Peyer's patch (tissue), 4 donors: ENCODE measurements at regions not wholly inside any gene's neighbourhood (a gene's known extent, or its start where the extent isn't known, plus 50 kb on each side); places are given as distances from the start of the nearest gene placed in this dataset.

Experiments used
- DNase-seq, 3 donors: peaks; one replicate each; pipeline ENCODE4 v3.0.0-alpha.2; 2017 to 2019
- H3K27ac ChIP-seq, 4 donors: fragments of 200-600 bp; sonication (generic); one replicate each; pipeline ENCODE4 v1.5.1; 2016 to 2019
- H3K27me3 ChIP-seq, 2 donors: fragments of 200-600 bp; sonication (generic); one replicate each; pipeline ENCODE4 v1.5.1; 2019
- H3K36me3 ChIP-seq, 3 donors: fragments of 200-600 bp; sonication (generic); one replicate each; pipeline ENCODE4 v1.5.1; 2016 to 2019
- H3K4me1 ChIP-seq, 4 donors: fragments of 200-600 bp; sonication (generic); one replicate each; pipeline ENCODE4 v1.5.1; 2016 to 2019
- H3K4me3 ChIP-seq, 4 donors: fragments of 200-600 bp; sonication (generic); 1 replicate in 3 of 4; 2 replicates in 1 of 4; pipeline ENCODE4 v1.5.1; 2016 to 2019; ENCODE audit warnings: mild to moderate bottlenecking in 1 of 4
- H3K9me3 ChIP-seq, 4 donors: fragments of 200-600 bp; sonication (generic); one replicate each; pipeline ENCODE4 v1.5.1; 2016 to 2019; ENCODE audit warnings: mild to moderate bottlenecking in 1 of 4
- POLR2A ChIP-seq, 2 donors: fragments of 450-650 bp; IDR thresholded peaks; one replicate each; pipeline ENCODE4 v1.5.1; 2017; ENCODE audit warnings: antibody characterized with exemption in 2 of 2, mild to moderate bottlenecking in 2 of 2, moderate library complexity in 2 of 2
- TF ChIP-seq, protein P1 (sequence below), 6 experiments: fragments of 450-650 bp in 4 of 6; fragments of 200-600 bp in 2 of 6; sonication (generic) in 1 of 6; IDR thresholded peaks; one replicate each; pipeline ENCODE4 v1.5.1; 2017 to 2019; ENCODE audit warnings: antibody characterized with exemption in 6 of 6, mild to moderate bottlenecking in 3 of 6, moderate library complexity in 1 of 6

DNA sequence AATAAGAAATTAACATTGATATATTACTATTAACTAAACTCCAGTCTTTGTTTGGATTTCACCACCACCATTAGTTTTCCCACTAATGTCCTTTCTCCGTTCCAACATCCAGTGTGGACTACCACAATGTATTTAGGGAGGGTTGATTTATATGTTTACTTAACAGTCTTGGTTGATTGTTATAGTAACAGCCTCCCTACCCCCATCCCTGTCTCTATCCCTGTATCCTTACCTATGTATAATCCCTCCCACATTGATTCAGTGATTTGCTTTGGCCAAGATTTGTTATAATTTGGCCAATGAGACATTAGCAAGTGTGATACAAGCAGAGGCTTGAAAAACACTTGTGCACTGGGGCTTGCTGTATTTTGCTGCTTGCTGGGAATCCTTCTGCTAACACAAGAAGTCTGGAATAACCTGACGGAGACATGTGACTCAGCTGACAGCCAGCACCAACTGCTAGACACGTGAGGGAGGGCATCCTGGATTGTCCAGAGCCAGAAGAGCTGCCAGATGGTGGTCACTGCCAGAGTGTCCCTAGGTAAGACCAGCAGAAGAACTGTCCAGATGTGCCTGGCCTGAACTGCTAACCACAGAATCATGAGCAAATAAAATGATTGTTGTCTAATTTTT, 51.2 kb upstream of the TCF7 start:
- Histone ChIP-seq H3K4me3 (no peak overlapping the region), H3K36me3 (no peaks in the 10 kb centered on the region), H3K27me3 (no peaks in the 10 kb centered on the region), H3K4me1 (no peaks in the 10 kb centered on the region), H3K27ac (no peak overlapping the region), H3K9me3 (no peaks in the 10 kb centered on the region)
- TF ChIP-seq POLR2A (IDR thresholded peaks at IDR 0.05), result no peak
- TF ChIP-seq, protein P1, sequence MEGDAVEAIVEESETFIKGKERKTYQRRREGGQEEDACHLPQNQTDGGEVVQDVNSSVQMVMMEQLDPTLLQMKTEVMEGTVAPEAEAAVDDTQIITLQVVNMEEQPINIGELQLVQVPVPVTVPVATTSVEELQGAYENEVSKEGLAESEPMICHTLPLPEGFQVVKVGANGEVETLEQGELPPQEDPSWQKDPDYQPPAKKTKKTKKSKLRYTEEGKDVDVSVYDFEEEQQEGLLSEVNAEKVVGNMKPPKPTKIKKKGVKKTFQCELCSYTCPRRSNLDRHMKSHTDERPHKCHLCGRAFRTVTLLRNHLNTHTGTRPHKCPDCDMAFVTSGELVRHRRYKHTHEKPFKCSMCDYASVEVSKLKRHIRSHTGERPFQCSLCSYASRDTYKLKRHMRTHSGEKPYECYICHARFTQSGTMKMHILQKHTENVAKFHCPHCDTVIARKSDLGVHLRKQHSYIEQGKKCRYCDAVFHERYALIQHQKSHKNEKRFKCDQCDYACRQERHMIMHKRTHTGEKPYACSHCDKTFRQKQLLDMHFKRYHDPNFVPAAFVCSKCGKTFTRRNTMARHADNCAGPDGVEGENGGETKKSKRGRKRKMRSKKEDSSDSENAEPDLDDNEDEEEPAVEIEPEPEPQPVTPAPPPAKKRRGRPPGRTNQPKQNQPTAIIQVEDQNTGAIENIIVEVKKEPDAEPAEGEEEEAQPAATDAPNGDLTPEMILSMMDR (IDR thresholded peaks at IDR 0.05), result no peak
- DNase-seq, result no peak

DNA sequence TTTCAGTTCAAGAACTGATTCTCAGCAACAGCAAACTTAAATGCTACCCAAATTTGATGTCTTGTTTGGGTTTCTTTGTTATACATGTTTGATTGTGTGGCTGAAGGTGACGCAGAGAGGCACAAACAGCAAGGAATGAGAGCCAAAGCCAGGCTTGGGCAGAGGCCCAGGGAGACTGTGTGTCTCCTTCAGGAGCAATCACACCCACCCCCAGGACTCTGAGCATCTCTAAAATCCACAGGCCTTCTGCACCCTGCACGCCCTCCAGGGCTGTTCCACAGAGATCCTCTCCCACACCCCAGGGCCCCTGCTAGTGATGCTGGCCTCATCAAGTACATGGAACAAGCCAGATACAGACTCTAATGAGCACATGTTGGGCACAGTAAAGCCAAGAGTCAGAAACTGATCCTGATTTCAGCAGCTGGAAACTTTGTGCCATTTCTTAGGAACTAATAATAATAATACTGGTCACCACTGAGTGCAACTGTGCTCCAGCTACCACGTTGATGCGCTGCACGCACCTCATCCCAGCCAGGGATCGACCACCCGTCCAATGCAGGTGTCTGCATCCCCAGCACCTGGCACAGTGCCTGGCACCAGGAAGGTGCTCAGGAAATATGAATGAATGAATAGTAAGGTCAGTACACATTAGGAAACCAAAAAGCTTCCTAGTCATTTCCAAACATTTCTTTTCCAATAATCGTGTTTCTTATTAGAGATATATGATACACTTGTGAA, 54.6 kb upstream of the TCF7 start:
- H3K27me3 ChIP-seq, result no peaks in the 10 kb centered on the region
- no peak for DNase-seq
- TF ChIP-seq, protein P1 (IDR thresholded peaks at IDR 0.05), result no peak
- no peak for TF ChIP-seq POLR2A (IDR thresholded peaks at IDR 0.05)
- no peaks in the 10 kb centered on the region for H3K36me3 ChIP-seq
- no peaks in the 10 kb centered on the region for H3K9me3 ChIP-seq
- no peaks in the 10 kb centered on the region for H3K4me1 ChIP-seq
- H3K4me3 ChIP-seq, result no peak overlapping the region
- no peak overlapping the region for H3K27ac ChIP-seq

DNA sequence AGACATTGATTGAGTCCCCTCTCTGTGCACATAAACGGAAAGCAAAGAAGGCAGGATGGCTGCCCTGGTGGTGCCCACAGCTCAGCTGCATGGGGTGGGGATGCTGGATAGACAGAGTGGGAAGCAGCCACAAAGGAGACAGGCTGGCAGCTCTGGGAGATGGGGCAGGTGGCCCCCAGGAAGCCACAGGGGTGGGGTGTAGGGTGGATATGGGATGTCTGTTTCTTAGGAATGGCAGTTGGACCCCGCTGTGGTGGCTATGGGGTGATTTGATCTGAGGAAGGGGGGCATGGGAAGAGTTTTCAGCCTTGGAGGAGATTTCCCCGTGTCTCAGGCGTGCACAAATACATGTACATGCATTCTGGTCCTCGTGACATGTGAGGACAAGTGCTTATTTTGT, 50.2 kb upstream of the VDAC1 start:
- H3K4me3 ChIP-seq, result no peak overlapping the region
- peak overlapping the region in 1 of 4 donors; percentile 8 for H3K27ac ChIP-seq
- no peak for DNase-seq
- no peaks in the 10 kb centered on the region for H3K36me3 ChIP-seq
- H3K27me3 ChIP-seq, result no peaks in the 10 kb centered on the region
- peaks cover 0 to 7% (median 3%) of the 10 kb centered on the region in 4 donors for H3K4me1 ChIP-seq
- TF ChIP-seq, protein P1 (IDR thresholded peaks at IDR 0.05), result no peak
- TF ChIP-seq POLR2A (IDR thresholded peaks at IDR 0.05), result no peak
- no peaks in the 10 kb centered on the region for H3K9me3 ChIP-seq
